ENCODE measurements at regions not wholly inside any gene's neighbourhood (a gene's known extent, or its start where the extent isn't known, plus 50 kb on each side); places are given as distances from the start of the nearest gene placed in this dataset.

DNA sequence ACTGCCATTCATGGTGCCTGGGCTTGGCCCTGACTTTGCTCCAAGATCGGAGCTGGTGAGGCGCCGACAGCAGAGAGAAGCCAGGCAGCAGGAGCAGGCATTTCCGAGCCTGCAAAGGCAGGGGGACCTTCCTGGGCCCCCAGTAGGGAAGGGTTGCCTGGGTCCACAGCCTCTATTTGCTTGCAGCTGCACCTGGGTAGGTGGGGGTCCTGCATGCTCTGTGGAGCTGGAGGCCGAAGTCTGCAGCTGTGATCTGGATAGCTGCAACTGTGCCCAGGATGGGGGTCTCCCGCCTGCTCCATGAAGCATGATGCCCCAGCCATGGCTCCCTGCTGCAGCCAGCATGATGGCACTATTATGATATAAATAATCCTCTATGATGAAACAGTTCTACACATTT is 2144.2 kb downstream of the PCDH9 start:
- TF ChIP-seq ZFX (IDR thresholded peaks at IDR 0.05): no peak
- TF ChIP-seq, protein P1, sequence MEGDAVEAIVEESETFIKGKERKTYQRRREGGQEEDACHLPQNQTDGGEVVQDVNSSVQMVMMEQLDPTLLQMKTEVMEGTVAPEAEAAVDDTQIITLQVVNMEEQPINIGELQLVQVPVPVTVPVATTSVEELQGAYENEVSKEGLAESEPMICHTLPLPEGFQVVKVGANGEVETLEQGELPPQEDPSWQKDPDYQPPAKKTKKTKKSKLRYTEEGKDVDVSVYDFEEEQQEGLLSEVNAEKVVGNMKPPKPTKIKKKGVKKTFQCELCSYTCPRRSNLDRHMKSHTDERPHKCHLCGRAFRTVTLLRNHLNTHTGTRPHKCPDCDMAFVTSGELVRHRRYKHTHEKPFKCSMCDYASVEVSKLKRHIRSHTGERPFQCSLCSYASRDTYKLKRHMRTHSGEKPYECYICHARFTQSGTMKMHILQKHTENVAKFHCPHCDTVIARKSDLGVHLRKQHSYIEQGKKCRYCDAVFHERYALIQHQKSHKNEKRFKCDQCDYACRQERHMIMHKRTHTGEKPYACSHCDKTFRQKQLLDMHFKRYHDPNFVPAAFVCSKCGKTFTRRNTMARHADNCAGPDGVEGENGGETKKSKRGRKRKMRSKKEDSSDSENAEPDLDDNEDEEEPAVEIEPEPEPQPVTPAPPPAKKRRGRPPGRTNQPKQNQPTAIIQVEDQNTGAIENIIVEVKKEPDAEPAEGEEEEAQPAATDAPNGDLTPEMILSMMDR (conservative IDR thresholded peaks at IDR 0.05): no peak

All from C4-2B (cell line).